ENCODE measurements at regions not wholly inside any gene's neighbourhood (a gene's known extent, or its start where the extent isn't known, plus 50 kb on each side); places are given as distances from the start of the nearest gene placed in this dataset.

DNA sequence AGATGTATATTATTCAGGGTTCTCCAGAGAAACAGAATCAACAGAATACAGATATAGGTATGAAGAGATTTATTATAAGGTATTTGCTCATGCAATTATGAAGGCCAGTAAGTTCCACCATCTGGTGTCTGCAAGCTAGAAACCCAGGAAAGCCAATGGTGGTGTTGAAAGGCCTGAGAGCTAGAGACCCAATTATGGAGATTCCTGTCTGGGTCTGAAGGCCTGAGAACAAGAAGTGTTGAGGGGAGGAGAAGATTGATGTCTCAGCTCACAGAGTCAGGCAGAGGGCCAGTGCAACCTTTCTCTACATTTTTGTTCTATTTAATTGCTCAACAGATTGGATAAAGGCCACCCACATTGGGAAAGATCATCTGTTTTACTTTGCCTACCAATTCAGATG, 524.2 kb upstream of the CRIM1 start:
- TF ChIP-seq, protein P1, sequence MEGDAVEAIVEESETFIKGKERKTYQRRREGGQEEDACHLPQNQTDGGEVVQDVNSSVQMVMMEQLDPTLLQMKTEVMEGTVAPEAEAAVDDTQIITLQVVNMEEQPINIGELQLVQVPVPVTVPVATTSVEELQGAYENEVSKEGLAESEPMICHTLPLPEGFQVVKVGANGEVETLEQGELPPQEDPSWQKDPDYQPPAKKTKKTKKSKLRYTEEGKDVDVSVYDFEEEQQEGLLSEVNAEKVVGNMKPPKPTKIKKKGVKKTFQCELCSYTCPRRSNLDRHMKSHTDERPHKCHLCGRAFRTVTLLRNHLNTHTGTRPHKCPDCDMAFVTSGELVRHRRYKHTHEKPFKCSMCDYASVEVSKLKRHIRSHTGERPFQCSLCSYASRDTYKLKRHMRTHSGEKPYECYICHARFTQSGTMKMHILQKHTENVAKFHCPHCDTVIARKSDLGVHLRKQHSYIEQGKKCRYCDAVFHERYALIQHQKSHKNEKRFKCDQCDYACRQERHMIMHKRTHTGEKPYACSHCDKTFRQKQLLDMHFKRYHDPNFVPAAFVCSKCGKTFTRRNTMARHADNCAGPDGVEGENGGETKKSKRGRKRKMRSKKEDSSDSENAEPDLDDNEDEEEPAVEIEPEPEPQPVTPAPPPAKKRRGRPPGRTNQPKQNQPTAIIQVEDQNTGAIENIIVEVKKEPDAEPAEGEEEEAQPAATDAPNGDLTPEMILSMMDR (IDR thresholded peaks at IDR 0.05; ENCODE audit: low read depth, low read length): no peak
- no peak for TF ChIP-seq EZH2phosphoT487 (IDR thresholded peaks at IDR 0.05; ENCODE audit: low read depth)

Data from OCI-LY3 (cell line).